Neural crest cell (in vitro differentiated cells): ENCODE measurements at regions not wholly inside any gene's neighbourhood (a gene's known extent, or its start where the extent isn't known, plus 50 kb on each side); places are given as distances from the start of the nearest gene placed in this dataset.

Experiments used
- DNase-seq: peaks from one replicate; pipeline ENCODE4 v3.0.0; 2021; ENCODE audit warnings: low read depth, mixed read lengths, low spot score
- H3K27ac Mint-ChIP-seq: one replicate; pipeline ENCODE4 v1.8.0; 2021; ENCODE audit warnings: mild to moderate bottlenecking, mixed read lengths; ENCODE audit not compliant: unreplicated experiment
- H3K27me3 Mint-ChIP-seq: 2 replicates; pipeline ENCODE4 v1.8.0; 2021; ENCODE audit warnings: low read depth, mild to moderate bottlenecking, mixed read lengths
- H3K36me3 Mint-ChIP-seq: 2 replicates; pipeline ENCODE4 v1.8.0; 2021; ENCODE audit warnings: low read depth, mild to moderate bottlenecking, mixed read lengths
- H3K4me1 Mint-ChIP-seq: 2 replicates; pipeline ENCODE4 v1.8.0; 2021; ENCODE audit warnings: mixed read lengths
- H3K4me3 Mint-ChIP-seq: one replicate; pipeline ENCODE4 v1.8.0; 2021; ENCODE audit warnings: mild to moderate bottlenecking, mixed read lengths
- H3K9me3 Mint-ChIP-seq: 2 replicates; pipeline ENCODE4 v1.8.0; 2021; ENCODE audit warnings: mixed read lengths
- CTCF ChIP-seq: fragments of 200-600 bp; sonication (generic); conservative IDR thresholded peaks from 2 replicates; pipeline ENCODE4 v1.5.0; 2021; ENCODE audit warnings: antibody characterized with exemption, mild to moderate bottlenecking

DNA sequence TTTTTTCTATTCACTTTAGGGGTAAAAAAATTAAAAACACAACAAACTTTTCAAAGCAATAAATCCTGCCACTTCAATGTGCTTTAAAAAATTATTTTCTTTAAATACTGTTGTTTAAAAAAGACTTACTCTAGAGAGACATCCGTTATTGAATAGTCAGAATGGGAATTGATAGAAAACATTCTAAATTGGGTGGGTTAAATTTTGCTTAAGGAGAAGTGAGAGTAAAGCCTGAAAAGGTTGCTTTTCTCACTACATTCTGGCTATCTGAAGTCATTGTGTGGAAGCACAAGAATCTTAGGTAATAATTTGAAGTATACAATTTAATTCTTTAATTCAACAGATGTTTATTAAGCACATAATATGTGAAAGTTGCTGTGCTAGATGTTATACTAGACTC is 509.3 kb downstream of the NR2F1-AS1 start:
- peaks cover 4% of the 10 kb centered on the region for H3K4me1 Mint-ChIP-seq
- no peaks in the 10 kb centered on the region for H3K36me3 Mint-ChIP-seq
- no peaks in the 10 kb centered on the region for H3K27me3 Mint-ChIP-seq
- H3K9me3 Mint-ChIP-seq: peaks cover 3% of the 10 kb centered on the region
- no peak overlapping the region for H3K27ac Mint-ChIP-seq
- H3K4me3 Mint-ChIP-seq: no peak overlapping the region
- TF ChIP-seq CTCF: no peak
- DNase-seq: no peak

DNA sequence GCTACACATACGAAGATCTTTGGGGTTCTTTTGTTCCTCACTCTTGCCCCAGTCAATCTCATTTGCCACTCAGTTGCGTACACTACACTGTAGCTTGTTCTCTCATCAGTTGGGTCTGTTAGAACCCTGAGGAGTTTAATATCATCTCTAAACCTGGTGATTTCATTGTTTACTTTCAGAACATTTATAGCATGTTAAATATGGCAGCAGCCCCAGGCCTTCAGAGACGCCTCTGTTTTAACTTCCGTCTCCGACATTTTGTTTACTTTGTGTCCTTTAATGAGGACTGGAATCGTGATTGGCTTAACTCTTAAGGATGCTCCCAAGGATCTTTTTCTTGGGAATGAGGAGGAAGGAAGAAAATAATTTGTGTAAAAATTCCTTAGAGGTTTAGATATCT is 510.1 kb downstream of the NR2F1-AS1 start:
- H3K27ac Mint-ChIP-seq: no peak overlapping the region
- no peak for TF ChIP-seq CTCF
- H3K27me3 Mint-ChIP-seq: no peaks in the 10 kb centered on the region
- peaks cover 4% of the 10 kb centered on the region for H3K4me1 Mint-ChIP-seq
- no peaks in the 10 kb centered on the region for H3K36me3 Mint-ChIP-seq
- peaks cover 4% of the 10 kb centered on the region for H3K9me3 Mint-ChIP-seq
- no peak overlapping the region for H3K4me3 Mint-ChIP-seq
- no peak for DNase-seq

GRCh38 chr5:93069276-93069675 is 511.7 kb downstream of the NR2F1-AS1 start:
- no peak for TF ChIP-seq CTCF
- DNase-seq: no peak
- Mint-ChIP-seq H3K36me3 (peaks cover 3% of the 10 kb centered on the region), H3K27ac (no peak overlapping the region), H3K27me3 (no peaks in the 10 kb centered on the region), H3K9me3 (peaks cover 5% of the 10 kb centered on the region), H3K4me1 (peaks cover 4% of the 10 kb centered on the region), H3K4me3 (no peak overlapping the region)

- H3K36me3 Mint-ChIP-seq: peaks cover 3% of the 10 kb centered on the region
- H3K4me3 Mint-ChIP-seq: no peak overlapping the region
- peaks cover 12% of the 10 kb centered on the region for H3K4me1 Mint-ChIP-seq
- DNase-seq: no peak
- H3K27ac Mint-ChIP-seq: no peak overlapping the region
- H3K9me3 Mint-ChIP-seq: peaks cover 10% of the 10 kb centered on the region
- no peaks in the 10 kb centered on the region for H3K27me3 Mint-ChIP-seq
- peak; percentile 36 for TF ChIP-seq CTCF
These were observed 518.5 kb downstream of the NR2F1-AS1 start for GRCh38 chr5:93062548-93062947.

GRCh38 chr5:93058309-93058708 is 522.7 kb downstream of the NR2F1-AS1 start:
- Mint-ChIP-seq H3K27ac (no peak overlapping the region), H3K9me3 (peaks cover 8% of the 10 kb centered on the region), H3K4me3 (no peak overlapping the region), H3K4me1 (peaks cover 12% of the 10 kb centered on the region), H3K27me3 (no peaks in the 10 kb centered on the region), H3K36me3 (peaks cover 3% of the 10 kb centered on the region)
- no peak for DNase-seq
- TF ChIP-seq CTCF: no peak

DNA sequence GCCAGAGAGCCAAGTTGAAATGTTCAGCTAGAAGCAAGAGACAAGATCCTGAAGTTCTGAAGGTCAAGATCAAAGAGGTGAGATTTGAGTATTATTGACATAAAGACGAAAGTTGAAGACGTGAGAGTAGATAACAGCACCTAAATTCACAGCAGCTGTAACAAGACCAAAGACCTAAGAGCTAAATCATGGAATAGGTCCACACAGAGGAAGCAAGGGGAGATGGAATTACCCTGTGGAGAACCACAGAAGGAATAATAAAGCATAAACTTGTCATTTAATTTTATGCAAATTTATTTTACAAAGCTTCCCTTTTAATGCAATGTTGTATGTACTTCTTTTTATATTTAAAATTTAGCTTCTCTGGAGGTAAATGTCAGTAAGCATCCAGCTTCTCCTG is 523.7 kb downstream of the NR2F1-AS1 start:
- DNase-seq: no peak
- no peak for TF ChIP-seq CTCF
- Mint-ChIP-seq H3K27me3 (no peaks in the 10 kb centered on the region), H3K9me3 (peaks cover 4% of the 10 kb centered on the region), H3K4me1 (peaks cover 12% of the 10 kb centered on the region), H3K27ac (no peak overlapping the region), H3K36me3 (peaks cover 3% of the 10 kb centered on the region), H3K4me3 (no peak overlapping the region)
